Naive thymus-derived CD8-positive, alpha-beta T cell (primary cell): ENCODE measurements at regions not wholly inside any gene's neighbourhood (a gene's known extent, or its start where the extent isn't known, plus 50 kb on each side); places are given as distances from the start of the nearest gene placed in this dataset.

ENCODE experiments used
- ATAC-seq, 2 donors: fragments of 150-1000 bp; cut with Tn5 transposase in 1 of 2; sonication (Bioruptor Pico), chemical (Tn5 transposase) in 1 of 2; 1 replicate in 1 of 2; 2 replicates in 1 of 2; pipeline ENCODE4 v1.10.0; 2021; ENCODE audit warnings: mild to moderate bottlenecking in 2 of 2, moderate library complexity in 2 of 2
- POLR2A ChIA-PET: fragments of 350-600 bp; sonication (Branson Sonifier 250); formaldehyde crosslinking; loops from one replicate; lab custom pipeline; 2021; ENCODE audit warnings: antibody characterized with exemption; lab: Charles Lee
- DNase-seq, 10 donors: peaks; one replicate each; pipeline versions ENCODE4 v3.0.0 to v3.0.0-alpha.2; 2020 to 2022
- H3K27ac Mint-ChIP-seq, 10 donors: one replicate each; pipeline ENCODE4 v1.8.0; 2020 to 2022; ENCODE audit warnings: mild to moderate bottlenecking in 10 of 10, mixed read lengths in 10 of 10, moderate library complexity in 4 of 10, inconsistent platforms in 1 of 10
- H3K27me3 Mint-ChIP-seq, 5 donors: one replicate each; pipeline ENCODE4 v1.8.0; 2021 to 2022; ENCODE audit warnings: mixed read lengths in 5 of 5
- H3K36me3 Mint-ChIP-seq, 3 donors: one replicate each; pipeline ENCODE4 v1.8.0; 2020 to 2022; ENCODE audit warnings: mixed read lengths in 3 of 3, mild to moderate bottlenecking in 2 of 3, inconsistent platforms in 1 of 3
- H3K4me1 Mint-ChIP-seq, 4 donors: one replicate each; pipeline ENCODE4 v1.8.0; 2021 to 2022; ENCODE audit warnings: mixed read lengths in 4 of 4
- H3K4me3 Mint-ChIP-seq, 10 donors: one replicate each; pipeline ENCODE4 v1.8.0; 2020 to 2022; ENCODE audit warnings: mild to moderate bottlenecking in 10 of 10, mixed read lengths in 10 of 10, moderate library complexity in 6 of 10, inconsistent platforms in 1 of 10
- H3K9me3 Mint-ChIP-seq, 9 donors: one replicate each; pipeline ENCODE4 v1.8.0; 2020 to 2022; ENCODE audit warnings: mixed read lengths in 9 of 9, mild to moderate bottlenecking in 3 of 9, inconsistent platforms in 1 of 9, moderate library complexity in 1 of 9

DNA sequence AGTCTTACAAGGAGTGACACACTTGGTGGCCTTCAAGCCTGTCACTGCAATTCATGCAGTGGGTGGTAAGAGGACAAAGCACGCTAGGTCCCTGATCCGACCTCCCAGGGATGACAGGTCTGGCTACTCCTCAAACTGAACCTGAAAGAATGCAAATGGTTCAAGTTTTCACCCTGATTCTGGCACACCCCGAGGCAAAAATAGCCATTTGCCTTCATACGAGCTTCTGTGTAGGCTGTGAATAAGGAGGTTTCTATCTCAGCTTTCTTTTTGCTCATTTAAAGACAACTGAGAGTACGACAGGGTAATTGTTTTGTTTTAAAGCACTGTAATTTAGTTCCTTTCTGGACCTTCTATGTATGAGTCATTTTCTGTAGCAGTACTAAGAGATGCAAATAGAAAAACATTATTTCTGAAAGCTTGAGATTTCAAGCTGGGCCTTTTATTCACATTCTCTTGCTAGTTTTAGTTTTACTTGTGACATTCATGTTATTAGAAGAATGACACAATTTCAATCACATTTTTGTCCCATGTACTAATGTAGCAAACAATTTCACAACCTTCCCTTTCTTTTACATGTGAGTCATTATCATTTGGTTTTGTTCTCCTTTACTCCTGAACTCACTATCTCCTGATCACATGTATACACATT, 56.6 kb upstream of the FDX1 start:
- Mint-ChIP-seq H3K4me3 (no peak overlapping the region), H3K36me3 (no peaks in the 10 kb centered on the region), H3K27me3 (peaks cover 0 to 7% (median 3%) of the 10 kb centered on the region in 5 donors), H3K4me1 (peaks cover 0 to 5% (median 4%) of the 10 kb centered on the region in 4 donors), H3K9me3 (no peaks in the 10 kb centered on the region), H3K27ac (no peak overlapping the region)
- POLR2A ChIA-PET = no interaction called here
- ATAC-seq (no peak), DNase-seq (no peak)

DNA sequence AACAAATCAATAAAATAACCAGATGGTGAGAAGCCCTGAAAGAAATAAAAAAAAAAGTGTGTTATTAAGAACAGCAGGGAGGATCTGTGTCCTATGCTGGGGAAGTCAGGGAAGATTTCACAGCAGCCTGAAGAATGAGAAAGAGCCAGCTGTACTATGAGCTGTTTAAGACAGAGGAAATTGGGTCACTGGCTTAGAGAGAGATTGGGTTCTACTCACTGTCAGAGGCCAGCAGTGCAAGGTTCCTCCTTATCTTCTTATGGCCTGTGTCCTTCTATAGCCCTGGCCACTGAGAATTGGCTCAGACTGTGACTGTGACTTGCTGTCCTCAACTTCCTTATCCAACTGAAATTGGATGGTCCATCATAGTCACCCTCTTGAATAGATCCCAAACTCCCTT, 54.8 kb upstream of the FDX1 start:
- no peaks in the 10 kb centered on the region for H3K9me3 Mint-ChIP-seq
- H3K36me3 Mint-ChIP-seq = no peaks in the 10 kb centered on the region
- H3K4me3 Mint-ChIP-seq = no peak overlapping the region
- no peak overlapping the region for H3K27ac Mint-ChIP-seq
- peaks cover 0 to 5% (median 4%) of the 10 kb centered on the region in 4 donors for H3K4me1 Mint-ChIP-seq
- POLR2A ChIA-PET = no interaction called here
- peaks cover 0 to 7% (median 3%) of the 10 kb centered on the region in 5 donors for H3K27me3 Mint-ChIP-seq
- no peak for ATAC-seq
- no peak for DNase-seq

DNA sequence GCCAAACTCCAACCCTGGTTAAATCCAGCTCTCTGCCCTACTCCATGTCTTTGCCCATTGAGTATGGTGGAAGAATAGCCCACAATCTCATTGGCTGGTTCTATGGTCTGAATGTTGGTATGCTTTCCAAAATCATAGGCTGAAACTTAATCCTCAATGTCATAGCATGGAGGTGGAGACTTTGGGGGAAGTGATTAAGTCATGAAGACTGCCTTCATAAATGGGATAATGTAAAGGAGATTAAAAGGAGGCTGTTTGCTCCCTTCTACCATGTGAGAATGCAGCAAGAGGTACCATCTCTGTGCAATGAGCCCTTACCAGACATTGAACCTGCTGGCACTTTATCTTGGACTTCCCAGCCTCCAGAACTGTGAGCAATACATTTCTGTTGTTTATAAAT, 54.4 kb upstream of the FDX1 start:
- POLR2A ChIA-PET = no interaction called here
- peaks cover 0 to 7% (median 3%) of the 10 kb centered on the region in 5 donors for H3K27me3 Mint-ChIP-seq
- H3K27ac Mint-ChIP-seq = no peak overlapping the region
- H3K4me3 Mint-ChIP-seq = no peak overlapping the region
- peaks cover 0 to 5% (median 4%) of the 10 kb centered on the region in 4 donors for H3K4me1 Mint-ChIP-seq
- DNase-seq (no peak), ATAC-seq (no peak)
- H3K36me3 Mint-ChIP-seq = no peaks in the 10 kb centered on the region
- no peaks in the 10 kb centered on the region for H3K9me3 Mint-ChIP-seq

GRCh38 chr11:110376021-110376420, 53.7 kb upstream of the FDX1 start:
- no peak for DNase-seq
- Mint-ChIP-seq H3K9me3 (no peaks in the 10 kb centered on the region), H3K27ac (no peak overlapping the region), H3K27me3 (peaks cover 0 to 7% (median 3%) of the 10 kb centered on the region in 5 donors), H3K36me3 (no peaks in the 10 kb centered on the region), H3K4me3 (no peak overlapping the region), H3K4me1 (peaks cover 0 to 5% (median 4%) of the 10 kb centered on the region in 4 donors)
- ATAC-seq = no peak
- POLR2A ChIA-PET = no interaction called here

DNA sequence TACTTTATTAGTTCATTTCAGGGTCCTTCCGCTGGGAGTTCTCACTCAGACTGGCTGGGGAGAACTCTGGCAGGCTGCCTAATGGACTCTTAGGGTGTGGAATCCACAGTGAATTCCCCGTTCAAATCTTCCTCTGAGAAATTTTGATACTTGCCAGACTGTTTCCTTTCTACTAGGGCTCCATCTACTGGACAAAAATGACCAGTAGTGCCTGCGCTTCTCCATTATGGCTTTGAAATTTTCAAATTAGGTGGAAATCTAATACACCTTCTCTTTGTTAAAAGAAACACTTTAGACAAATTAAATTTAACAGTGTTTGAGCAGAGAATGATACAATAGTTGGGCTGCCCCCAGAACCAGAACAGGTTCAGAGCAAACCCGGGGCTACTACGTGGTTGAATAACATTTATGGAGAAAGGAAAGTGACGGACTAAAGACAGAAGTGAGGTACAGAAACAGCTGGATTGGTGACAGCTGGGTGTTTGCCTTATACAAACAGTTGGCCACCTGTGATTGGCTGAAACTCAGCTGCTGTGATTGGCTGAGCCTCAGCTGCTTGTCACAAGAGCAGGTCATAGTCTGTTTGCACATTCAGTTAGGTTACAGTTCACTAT, 52.9 kb upstream of the FDX1 start:
- Mint-ChIP-seq H3K27ac (no peak overlapping the region), H3K4me3 (no peak overlapping the region), H3K9me3 (no peaks in the 10 kb centered on the region), H3K4me1 (peaks cover 0 to 5% (median 4%) of the 10 kb centered on the region in 4 donors), H3K36me3 (no peaks in the 10 kb centered on the region), H3K27me3 (peaks cover 0 to 7% (median 3%) of the 10 kb centered on the region in 5 donors)
- DNase-seq = peak in 5 of 10 donors; percentile 6 to 51 (median 33)
- peak; percentile 57 to 59 for ATAC-seq
- POLR2A ChIA-PET = no interaction called here

GRCh38 chr11:110377434-110377833, 52.3 kb upstream of the FDX1 start:
- Mint-ChIP-seq H3K27ac (no peak overlapping the region), H3K4me1 (peaks cover 0 to 5% (median 4%) of the 10 kb centered on the region in 4 donors), H3K9me3 (no peaks in the 10 kb centered on the region), H3K4me3 (no peak overlapping the region), H3K36me3 (no peaks in the 10 kb centered on the region), H3K27me3 (peaks cover 0 to 7% (median 3%) of the 10 kb centered on the region in 5 donors)
- ATAC-seq = no peak
- DNase-seq = no peak
- POLR2A ChIA-PET = no interaction called here

DNA sequence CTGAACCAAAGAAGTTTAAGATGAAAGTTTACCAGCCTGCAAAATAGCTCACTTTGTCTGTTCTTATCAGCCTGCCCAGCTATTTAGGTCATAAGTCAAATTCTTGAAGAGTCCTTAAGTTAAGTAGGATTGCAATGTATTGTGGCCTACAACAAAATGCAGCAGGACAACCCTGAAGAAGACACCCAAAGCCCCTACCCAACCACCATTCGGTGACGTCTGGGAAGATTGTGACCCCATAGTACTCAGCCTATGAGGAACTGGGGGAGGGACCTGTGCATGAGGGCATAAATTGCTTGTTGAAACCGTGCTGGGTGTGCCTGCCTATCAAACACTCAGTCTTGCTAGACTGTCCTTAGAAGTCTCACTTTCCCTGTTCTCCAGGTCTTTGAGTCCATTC, 50.5 kb upstream of the FDX1 start:
- H3K27me3 Mint-ChIP-seq = peaks cover 0 to 6% (median 3%) of the 10 kb centered on the region in 5 donors
- peaks cover 0 to 5% (median 3%) of the 10 kb centered on the region in 4 donors for H3K4me1 Mint-ChIP-seq
- H3K4me3 Mint-ChIP-seq = no peak overlapping the region
- ATAC-seq (no peak), DNase-seq (no peak)
- H3K27ac Mint-ChIP-seq = no peak overlapping the region
- POLR2A ChIA-PET = no interaction called here
- H3K9me3 Mint-ChIP-seq = peaks cover 0 to 2% (median 0%) of the 10 kb centered on the region in 9 donors
- H3K36me3 Mint-ChIP-seq = peaks cover 0 to 2% (median 0%) of the 10 kb centered on the region in 3 donors

GRCh38 chr11:110379936-110380335, 49.8 kb upstream of the FDX1 start:
- Mint-ChIP-seq H3K36me3 (peaks cover 0 to 2% (median 0%) of the 10 kb centered on the region in 3 donors), H3K4me3 (no peak overlapping the region), H3K27me3 (peaks cover 0 to 6% (median 3%) of the 10 kb centered on the region in 5 donors), H3K27ac (no peak overlapping the region), H3K4me1 (peaks cover 0 to 5% (median 3%) of the 10 kb centered on the region in 4 donors), H3K9me3 (peaks cover 0 to 2% (median 0%) of the 10 kb centered on the region in 9 donors)
- ATAC-seq (no peak), DNase-seq (no peak)
- POLR2A ChIA-PET = no interaction called here
